ENCODE measurements at regions not wholly inside any gene's neighbourhood (a gene's known extent, or its start where the extent isn't known, plus 50 kb on each side); places are given as distances from the start of the nearest gene placed in this dataset.

GRCh38 chr12:93982771-93983315, 165.5 kb upstream of the PLXNC1 start:
- Histone ChIP-seq H3K4me2 (ENCODE audit: low read length) (no peak overlapping the region), H4K20me1 (ENCODE audit: insufficient read depth, low read length) (no peaks in the 10 kb centered on the region), H3F3A (ENCODE audit: insufficient read depth, low read length) (no peaks in the 10 kb centered on the region), H3K36me3 (ENCODE audit: insufficient read depth, low read length) (no peaks in the 10 kb centered on the region), H2AFZ (ENCODE audit: low read length) (no peak overlapping the region), H3K9me2 (ENCODE audit: low read depth, low read length) (no peaks in the 10 kb centered on the region), H3K9me3 (ENCODE audit: low read length) (no peaks in the 10 kb centered on the region), H3K79me2 (ENCODE audit: insufficient read depth, low read length) (no peaks in the 10 kb centered on the region), H3K4me1 (ENCODE audit: insufficient read depth, low read length, severe bottlenecking) (no peaks in the 10 kb centered on the region), H3K27me3 (ENCODE audit: insufficient read depth, low read length) (no peaks in the 10 kb centered on the region; the same call in 1 of the 2 replicates), H3K27ac (ENCODE audit: low read depth, low read length, poor library complexity, severe bottlenecking) (no peak overlapping the region), H3K4me3 (ENCODE audit: low read depth, low read length, poor library complexity, severe bottlenecking) (no peak overlapping the region), H3K9ac (ENCODE audit: low read length) (no peak overlapping the region)
- no peak for TF ChIP-seq EZH2 (IDR thresholded peaks at IDR 0.05; ENCODE audit: borderline replicate concordance, low read length)
- TF ChIP-seq CTCF (IDR thresholded peaks at IDR 0.05; ENCODE audit: low read length), result no peak

DNA sequence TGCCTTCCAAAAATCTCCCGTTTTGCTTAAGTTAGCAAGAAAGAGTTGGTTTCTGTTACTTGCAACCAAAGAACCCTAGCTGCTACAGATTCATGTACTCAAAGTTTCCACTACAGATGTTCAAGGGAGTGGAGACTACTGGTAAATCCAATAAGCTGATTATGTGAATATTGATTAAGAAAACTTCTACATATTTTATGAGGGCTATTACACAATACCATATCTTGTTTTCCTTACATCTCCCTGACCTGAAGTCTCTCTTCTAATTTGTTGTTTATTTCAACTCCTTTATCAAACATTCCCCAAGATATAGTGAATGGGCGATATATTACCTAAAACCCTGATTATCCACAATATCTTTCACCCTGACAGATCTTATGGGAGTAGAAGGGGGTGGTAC, 164.4 kb upstream of the PLXNC1 start:
- Histone ChIP-seq H3K36me3 (ENCODE audit: insufficient read depth, low read length) (no peaks in the 10 kb centered on the region), H3K27me3 (ENCODE audit: insufficient read depth, low read length) (no peaks in the 10 kb centered on the region; the same call in 1 of the 2 replicates), H3K79me2 (ENCODE audit: insufficient read depth, low read length) (no peaks in the 10 kb centered on the region), H3K9me3 (ENCODE audit: low read length) (no peaks in the 10 kb centered on the region), H2AFZ (ENCODE audit: low read length) (no peak overlapping the region), H3K27ac (ENCODE audit: low read depth, low read length, poor library complexity, severe bottlenecking) (no peak overlapping the region), H3K9me2 (ENCODE audit: low read depth, low read length) (no peaks in the 10 kb centered on the region), H3K4me2 (ENCODE audit: low read length) (no peak overlapping the region), H3K4me3 (ENCODE audit: low read depth, low read length, poor library complexity, severe bottlenecking) (no peak overlapping the region), H3K9ac (ENCODE audit: low read length) (no peak overlapping the region), H3F3A (ENCODE audit: insufficient read depth, low read length) (no peaks in the 10 kb centered on the region), H3K4me1 (ENCODE audit: insufficient read depth, low read length, severe bottlenecking) (no peaks in the 10 kb centered on the region), H4K20me1 (ENCODE audit: insufficient read depth, low read length) (no peaks in the 10 kb centered on the region)
- TF ChIP-seq EZH2 (IDR thresholded peaks at IDR 0.05; ENCODE audit: borderline replicate concordance, low read length), result no peak

GRCh38 chr12:93989949-93990348, 158.4 kb upstream of the PLXNC1 start:
- Histone ChIP-seq H2AFZ (ENCODE audit: low read length) (no peak overlapping the region), H3K4me3 (ENCODE audit: low read depth, low read length, poor library complexity, severe bottlenecking) (no peak overlapping the region), H3K79me2 (ENCODE audit: insufficient read depth, low read length) (no peaks in the 10 kb centered on the region), H3K9me2 (ENCODE audit: low read depth, low read length) (no peaks in the 10 kb centered on the region), H3K9ac (ENCODE audit: low read length) (no peak overlapping the region), H3K36me3 (ENCODE audit: insufficient read depth, low read length) (no peaks in the 10 kb centered on the region), H4K20me1 (ENCODE audit: insufficient read depth, low read length) (no peaks in the 10 kb centered on the region), H3K27me3 (ENCODE audit: insufficient read depth, low read length) (no peaks in the 10 kb centered on the region), H3K4me1 (ENCODE audit: insufficient read depth, low read length, severe bottlenecking) (no peaks in the 10 kb centered on the region), H3K4me2 (ENCODE audit: low read length) (no peak overlapping the region), H3K27ac (ENCODE audit: low read depth, low read length, poor library complexity, severe bottlenecking) (no peak overlapping the region), H3F3A (ENCODE audit: insufficient read depth, low read length) (no peaks in the 10 kb centered on the region), H3K9me3 (ENCODE audit: low read length) (no peaks in the 10 kb centered on the region)
- TF ChIP-seq CTCF (IDR thresholded peaks at IDR 0.05; ENCODE audit: low read length) (no peak), EZH2 (IDR thresholded peaks at IDR 0.05; ENCODE audit: borderline replicate concordance, low read length) (no peak)
